NCI-H748 treated with DMSO at 0.1 percent for 48 hours (cell line): ENCODE measurements at regions not wholly inside any gene's neighbourhood (a gene's known extent, or its start where the extent isn't known, plus 50 kb on each side); places are given as distances from the start of the nearest gene placed in this dataset.

ENCODE experiments used
- DNase-seq: peaks from one replicate; lab custom pipeline; 2025; lab: John Stamatoyannopoulos, UW

DNA sequence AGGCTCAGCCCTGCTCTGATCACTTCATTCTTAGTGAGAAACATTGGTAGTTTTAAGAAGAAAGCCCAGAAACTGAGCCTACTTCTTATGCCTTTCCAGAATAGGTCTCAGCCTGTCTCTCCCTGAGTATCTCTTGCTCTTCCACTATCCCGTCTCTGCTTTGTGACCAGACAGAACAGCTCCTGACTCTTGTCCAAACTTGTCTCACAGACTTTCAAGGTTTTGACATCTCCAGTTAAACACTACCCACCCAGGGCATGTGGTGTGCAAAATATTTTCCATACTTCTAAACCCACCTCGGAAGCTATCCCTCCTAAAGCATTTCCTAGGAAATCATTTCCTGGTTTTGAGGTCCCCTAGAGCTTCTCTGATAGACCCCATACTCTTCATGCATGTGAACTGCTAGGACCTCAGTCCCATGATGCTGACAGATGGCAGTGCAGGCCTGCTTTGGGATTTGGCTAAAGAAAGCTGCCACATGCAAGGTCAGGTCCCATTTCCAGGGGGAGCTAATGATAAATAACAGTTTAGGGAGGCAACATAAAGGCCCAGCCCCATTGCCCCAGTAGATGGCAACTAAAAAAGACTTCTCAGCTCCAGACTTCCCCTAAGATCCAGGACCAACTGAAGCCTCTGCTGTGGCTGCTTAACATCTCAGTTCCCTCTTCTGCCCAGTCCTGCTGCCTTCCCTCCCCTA, 211.5 kb downstream of the MED10 start:
- DNase-seq: no peak

DNA sequence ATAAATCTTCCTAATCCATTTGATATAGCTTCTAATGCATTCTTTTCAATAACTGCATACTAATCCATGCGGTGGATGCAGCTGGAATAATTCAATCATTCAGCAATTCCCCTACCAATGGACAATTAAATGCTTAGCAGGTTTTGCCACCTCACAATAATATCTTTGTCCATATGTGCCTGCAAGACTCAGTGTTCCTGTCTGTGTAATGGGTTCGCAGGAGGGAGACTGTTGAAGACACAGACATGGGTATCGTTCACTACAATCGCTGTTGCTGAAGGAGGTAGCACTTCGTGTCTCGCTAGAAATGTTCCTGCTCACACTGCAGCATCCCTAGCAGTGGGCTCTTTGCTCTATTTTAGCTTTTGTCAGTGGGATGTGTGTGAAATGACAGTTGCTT, 214.4 kb downstream of the MED10 start:
- DNase-seq: no peak

DNA sequence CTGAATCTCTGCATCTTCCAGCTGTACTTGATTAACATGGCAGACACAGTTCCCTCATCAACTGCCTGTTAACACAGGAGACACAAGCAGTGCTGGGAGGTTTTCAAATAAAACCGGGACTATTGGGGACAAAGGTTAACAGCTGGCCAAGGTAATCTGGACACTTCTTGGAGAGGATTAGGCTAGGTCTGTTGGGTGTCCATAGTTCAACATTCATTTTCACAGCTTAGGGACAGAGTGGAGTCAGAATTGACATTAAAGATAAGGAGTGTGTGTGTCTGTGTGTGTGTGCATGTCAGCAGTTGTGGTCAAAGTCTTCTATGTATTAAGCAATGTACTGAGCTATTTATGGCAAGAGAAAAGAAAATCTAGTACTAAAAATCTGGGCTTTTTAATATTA, 216.2 kb downstream of the MED10 start:
- no peak for DNase-seq

- no peak for DNase-seq
Measured at GRCh38 chr5:6161257-6161656, 217.1 kb downstream of the MED10 start.

DNA sequence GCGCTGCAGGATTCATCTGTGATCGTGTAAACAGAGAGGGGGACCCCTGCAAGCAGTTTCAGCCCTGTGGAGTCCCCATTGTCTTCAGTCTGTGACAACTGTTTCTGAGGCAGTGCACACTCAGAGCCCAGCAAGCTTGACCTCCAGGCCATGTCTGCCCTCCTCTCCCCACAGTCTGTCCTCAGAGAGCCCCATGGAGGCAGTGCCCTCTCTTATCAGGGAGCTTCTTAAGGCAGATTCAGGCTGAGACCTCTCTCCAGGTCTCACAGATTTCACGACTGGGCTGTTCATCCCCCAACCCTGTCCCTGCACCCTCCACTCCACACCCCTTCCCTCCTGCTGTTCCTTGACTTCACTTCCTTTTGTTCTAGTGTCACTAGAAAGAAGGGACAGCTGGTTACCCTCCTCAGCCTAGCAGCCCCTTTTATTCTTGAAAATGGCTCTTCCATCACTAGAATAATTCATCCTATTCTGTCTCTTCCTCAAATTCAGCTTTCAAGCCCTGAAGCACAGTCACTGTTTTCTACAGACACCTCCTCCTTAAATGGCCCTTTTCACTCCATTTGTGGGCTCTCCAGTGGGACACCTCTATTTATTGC, 218.4 kb downstream of the MED10 start:
- peak; percentile 56 for DNase-seq

DNA sequence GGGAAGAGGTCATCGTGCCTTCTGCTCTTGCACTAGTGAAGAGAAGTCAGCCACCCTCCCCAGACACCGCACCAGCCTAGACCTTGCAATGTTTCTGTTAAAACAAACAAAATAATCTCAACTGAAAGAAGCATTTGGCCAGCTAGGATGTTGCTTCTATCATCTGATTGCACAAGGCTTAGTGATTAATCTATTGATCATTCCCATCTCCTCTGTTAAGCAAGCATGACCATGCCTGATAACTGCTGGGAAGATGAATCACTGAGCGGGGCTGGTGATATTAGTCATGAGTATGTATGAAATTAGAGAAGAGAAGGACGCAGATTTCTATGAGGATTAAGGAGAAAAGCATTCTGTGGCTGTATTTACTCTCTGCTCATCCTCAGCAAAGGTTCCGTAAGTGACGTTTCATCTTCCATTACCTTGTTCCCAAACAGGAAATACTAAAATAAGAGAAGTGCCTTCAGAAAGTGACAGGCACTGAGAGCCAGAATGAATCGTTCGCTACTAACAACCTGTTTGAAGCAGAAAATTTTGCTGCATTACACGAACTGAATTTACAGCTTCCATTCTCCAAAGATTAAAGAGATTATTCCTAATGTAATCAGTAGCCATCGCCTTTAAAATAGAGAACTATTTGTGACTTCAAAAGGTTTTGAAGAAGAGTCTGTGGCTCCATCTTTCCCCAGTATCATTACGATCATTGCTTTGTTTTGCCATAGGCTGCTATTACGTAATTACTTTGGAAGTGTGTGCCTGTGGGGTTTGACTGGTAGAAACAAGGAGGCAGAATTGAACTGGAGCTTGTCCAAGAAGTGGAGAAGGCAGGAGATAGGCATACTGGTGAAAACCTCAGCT, 219.1 kb downstream of the MED10 start:
- DNase-seq: peak; percentile 76

DNA sequence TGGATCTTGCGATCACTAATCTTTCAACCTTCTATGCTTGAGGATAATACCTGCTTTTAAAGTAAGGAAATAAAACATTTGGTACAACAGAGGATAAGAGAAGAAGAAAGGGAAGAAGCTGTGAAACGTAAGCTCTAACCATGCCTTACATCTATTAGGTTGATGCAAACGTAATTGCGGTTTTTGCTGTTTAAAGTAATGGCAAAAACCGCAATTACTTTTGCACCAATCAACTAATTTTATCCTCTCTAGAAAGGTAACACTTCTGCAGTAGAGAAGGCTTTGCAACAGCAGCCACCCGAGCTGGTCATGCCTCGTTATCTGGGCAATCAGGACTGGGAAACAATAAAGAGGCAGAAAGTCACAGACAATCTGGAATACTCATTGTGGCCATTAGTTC, 224.1 kb downstream of the MED10 start:
- DNase-seq: no peak

DNA sequence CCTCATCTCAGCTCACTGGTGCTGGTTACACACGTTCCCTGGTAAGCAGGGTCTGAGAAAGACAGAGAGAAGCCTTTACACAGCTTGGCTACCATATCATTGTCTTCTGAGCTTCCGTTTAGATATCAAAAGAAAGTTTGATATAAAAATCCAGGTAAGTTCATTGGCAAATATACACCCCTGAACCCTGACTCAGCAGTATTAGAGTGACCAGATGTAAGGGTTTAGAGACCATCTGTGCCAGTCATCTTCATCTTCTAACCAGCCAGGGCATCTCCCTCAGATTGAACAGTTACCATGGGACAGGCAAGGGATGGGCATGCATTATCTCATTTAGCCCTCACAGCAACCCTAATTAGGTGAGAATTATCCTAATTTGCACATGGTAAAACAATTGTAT, 232.1 kb downstream of the MED10 start:
- no peak for DNase-seq

DNA sequence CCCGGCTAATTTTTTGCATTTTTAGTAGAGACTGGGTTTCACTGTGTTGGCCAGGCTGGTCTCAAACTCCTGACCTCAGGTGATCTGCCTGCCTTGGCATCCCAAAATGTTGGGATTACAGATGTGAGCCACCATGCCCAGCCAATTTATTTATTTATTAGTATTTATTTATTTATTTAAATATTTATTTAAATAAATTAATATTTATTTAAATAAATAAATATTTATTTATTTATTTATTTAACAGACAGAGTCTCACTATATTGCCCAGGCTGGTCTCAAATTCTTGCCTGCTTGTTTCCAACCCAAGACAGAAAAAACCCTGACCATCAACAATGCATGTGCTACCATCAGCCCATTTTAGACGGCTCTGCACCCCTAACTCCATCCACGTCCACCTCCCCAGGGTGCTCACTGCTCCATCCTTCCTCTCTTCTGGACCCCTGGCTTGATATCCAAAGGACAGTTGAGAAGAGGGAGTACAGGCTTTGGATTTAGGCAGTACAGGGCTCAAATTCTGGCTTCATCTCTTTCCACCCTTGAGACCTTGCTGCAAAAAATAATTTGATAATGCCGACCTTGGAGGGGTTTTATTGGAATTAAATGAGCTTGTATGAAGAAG, 232.6 kb downstream of the MED10 start:
- DNase-seq: no peak

GRCh38 chr5:6143523-6143922, 234.8 kb downstream of the MED10 start:
- DNase-seq: no peak

DNA sequence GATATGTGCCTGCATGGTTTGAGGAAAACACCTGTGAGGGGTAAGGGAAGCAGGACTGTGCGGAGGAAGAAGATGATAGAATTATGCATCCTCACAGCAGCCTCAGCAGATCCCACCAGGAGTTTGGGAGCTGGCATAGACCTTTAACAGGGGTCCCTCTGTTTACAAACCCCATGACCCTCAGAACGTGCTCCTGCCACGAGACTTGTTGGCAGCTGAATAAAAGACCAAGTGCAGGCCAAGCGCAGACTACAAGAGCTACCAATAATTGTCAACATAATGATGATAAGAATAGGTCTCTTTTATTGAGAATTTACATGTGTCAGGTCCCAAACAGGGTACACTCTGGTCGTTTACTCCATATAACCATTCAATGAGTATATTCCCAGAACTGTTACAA, 236.0 kb downstream of the MED10 start:
- no peak for DNase-seq

GRCh38 chr5:6140219-6140618, 238.1 kb downstream of the MED10 start:
- no peak for DNase-seq

- DNase-seq: no peak
Measured at GRCh38 chr5:6135977-6136376, 242.4 kb downstream of the MED10 start.

GRCh38 chr5:6134281-6134680, 244.1 kb downstream of the MED10 start:
- DNase-seq: no peak

DNA sequence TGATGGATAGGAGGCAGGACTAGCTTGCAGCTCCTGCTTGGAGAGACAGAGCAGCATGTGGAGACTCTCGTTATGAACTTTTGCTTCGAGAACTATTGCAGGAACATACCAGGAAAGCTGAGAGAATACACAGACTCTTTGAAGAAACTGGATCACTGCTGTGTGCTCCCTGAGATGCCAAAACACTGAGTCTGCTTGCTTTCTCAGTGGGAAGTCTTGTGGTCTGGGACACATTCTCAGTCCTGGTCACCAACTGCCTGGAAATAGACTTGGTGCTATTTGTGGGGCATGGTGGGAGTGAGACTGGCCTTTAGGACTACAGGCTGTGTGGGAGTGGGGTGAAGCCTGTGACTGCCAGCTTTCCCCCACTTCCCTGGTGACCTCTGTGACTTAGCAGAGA, 252.6 kb downstream of the MED10 start:
- no peak for DNase-seq

DNA sequence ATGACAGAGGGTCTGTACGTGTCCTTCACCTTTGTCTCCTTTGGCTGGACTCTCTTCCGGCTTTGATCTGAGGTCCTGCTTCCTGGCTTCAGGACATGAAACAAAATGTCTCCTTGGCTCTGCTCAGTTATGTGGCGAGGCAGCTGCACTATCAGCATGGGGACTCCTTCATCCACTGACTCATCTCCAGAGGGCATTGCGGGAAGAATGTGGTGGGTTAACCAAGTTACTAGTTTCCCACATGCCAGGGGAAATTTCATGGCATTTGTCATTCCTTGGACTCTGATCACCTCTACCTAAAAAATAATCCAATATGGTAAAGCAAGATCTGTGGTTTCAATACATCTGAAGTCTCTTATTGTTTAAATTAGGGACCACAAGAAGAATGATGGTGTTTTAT, 259.7 kb downstream of the MED10 start:
- DNase-seq: no peak

DNA sequence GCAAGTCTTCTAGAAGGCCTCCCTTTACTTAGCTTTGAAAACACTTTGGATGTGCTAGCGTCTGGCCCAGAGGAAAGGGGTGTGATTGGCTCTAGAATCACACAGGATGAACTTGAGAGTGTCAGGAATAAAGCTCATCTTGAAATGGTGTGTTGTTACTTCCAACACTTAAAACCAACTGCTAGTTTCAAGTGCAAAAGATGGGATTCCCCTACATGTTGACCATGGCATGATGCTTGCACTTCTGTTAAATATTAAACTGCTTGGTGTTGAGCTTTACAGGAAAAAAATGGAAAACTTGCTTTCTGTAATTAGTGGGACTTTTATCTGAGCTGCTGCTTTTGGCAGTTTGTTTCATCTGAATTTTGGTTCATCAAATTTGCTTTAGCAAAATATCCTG, 261.1 kb downstream of the MED10 start:
- no peak for DNase-seq

DNA sequence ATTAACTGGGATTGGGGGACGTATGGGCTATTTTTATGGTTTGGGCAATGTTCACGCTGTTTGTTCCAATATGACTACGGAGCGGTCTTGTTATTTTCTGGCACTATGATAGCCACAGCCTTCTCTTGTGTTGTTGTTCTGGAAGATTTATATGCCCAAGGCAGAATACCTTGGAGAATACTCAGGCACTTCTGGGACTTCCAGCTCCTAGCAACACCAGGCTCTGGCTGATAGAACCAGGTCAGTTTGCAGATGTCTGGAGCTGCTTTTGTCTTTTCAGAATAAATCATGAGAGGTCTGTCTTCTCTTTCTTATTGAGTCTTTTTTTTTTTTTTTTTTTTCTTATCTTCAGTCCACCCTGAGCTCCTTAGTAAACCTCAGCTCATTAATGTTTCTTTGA, 262.5 kb downstream of the MED10 start:
- DNase-seq: no peak

DNA sequence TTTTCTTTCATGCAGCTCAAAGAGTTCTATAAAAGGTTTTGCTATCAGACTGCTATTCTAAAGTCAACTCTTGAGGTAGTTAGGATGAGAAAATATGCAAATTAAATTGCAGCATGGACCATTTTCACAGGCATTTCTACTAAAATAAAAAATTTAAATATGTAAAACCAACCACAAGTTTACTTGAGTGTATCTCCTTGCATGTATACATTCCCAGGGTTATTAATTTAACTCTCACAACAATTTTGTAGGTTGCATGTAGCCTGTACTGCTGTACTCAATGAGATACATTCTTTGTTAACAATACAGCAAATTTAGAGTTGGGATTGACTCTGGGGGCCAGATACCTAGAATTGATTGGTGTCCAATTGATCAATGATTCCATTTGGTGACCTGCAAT, 265.8 kb downstream of the MED10 start:
- no peak for DNase-seq

- no peak for DNase-seq
Measured at GRCh38 chr5:6112125-6112524, 266.2 kb downstream of the MED10 start.

DNA sequence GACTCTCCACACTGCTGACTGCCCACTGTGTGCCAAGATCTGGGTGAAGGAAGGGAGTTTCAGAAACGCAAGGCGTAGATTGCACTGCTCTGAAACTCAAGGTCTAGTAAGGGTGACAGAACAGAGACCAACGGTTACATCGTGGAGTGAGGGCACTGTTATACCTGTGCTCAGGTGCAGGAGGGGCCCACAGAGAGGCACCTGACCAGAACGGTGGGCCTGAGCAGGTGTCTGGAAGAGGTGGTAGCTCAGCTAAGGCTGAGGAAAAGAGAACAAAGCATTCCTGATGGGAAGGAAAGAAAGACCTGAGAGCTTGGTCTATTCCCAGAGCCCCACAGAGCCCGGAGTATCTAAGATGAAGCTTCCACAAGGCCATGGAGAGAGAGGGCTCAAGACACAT, 267.2 kb downstream of the MED10 start:
- DNase-seq: no peak

GRCh38 chr5:6110441-6111005, 267.8 kb downstream of the MED10 start:
- no peak for DNase-seq
